ENCODE measurements at regions not wholly inside any gene's neighbourhood (a gene's known extent, or its start where the extent isn't known, plus 50 kb on each side); places are given as distances from the start of the nearest gene placed in this dataset.
A peak's percentile ranks its signal among the peaks of the same experiment; 100 is the strongest.

- TF ChIP-seq CTCF (IDR thresholded peaks at IDR 0.05; ENCODE audit: control insufficient read depth, insufficient read depth, low read depth, low read length, missing control alignments): no peak
- no peak for DNase-seq (ENCODE audit: low read depth)
- no peak overlapping the region for H3K4me3 ChIP-seq (ENCODE audit: control insufficient read depth, low read depth, low read length)
These were observed 642.3 kb upstream of the SEMA3D start for GRCh38 chr7:85829176-85829575.

- no peak overlapping the region for H3K4me3 ChIP-seq (ENCODE audit: control insufficient read depth, low read depth, low read length)
- DNase-seq (ENCODE audit: low read depth): no peak
- no peak for TF ChIP-seq CTCF (IDR thresholded peaks at IDR 0.05; ENCODE audit: control insufficient read depth, insufficient read depth, low read depth, low read length, missing control alignments)
These were observed 641.8 kb upstream of the SEMA3D start for GRCh38 chr7:85828614-85829013.

GRCh38 chr7:85823396-85824080 is 636.7 kb upstream of the SEMA3D start:
- DNase-seq (ENCODE audit: low read depth): peak; percentile 1
- no peak overlapping the region for H3K4me3 ChIP-seq (ENCODE audit: control insufficient read depth, low read depth, low read length)
- TF ChIP-seq CTCF (IDR thresholded peaks at IDR 0.05; ENCODE audit: control insufficient read depth, insufficient read depth, low read depth, low read length, missing control alignments): no peak

- TF ChIP-seq CTCF (IDR thresholded peaks at IDR 0.05; ENCODE audit: control insufficient read depth, insufficient read depth, low read depth, low read length, missing control alignments): no peak
- H3K4me3 ChIP-seq (ENCODE audit: control insufficient read depth, low read depth, low read length): no peak overlapping the region
- no peak for DNase-seq (ENCODE audit: low read depth)
These were observed 635.1 kb upstream of the SEMA3D start for GRCh38 chr7:85821926-85822325.

- no peak overlapping the region for H3K4me3 ChIP-seq (ENCODE audit: control insufficient read depth, low read depth, low read length)
- DNase-seq (ENCODE audit: low read depth): no peak
- no peak for TF ChIP-seq CTCF (IDR thresholded peaks at IDR 0.05; ENCODE audit: control insufficient read depth, insufficient read depth, low read depth, low read length, missing control alignments)
These were observed 634.0 kb upstream of the SEMA3D start for GRCh38 chr7:85820702-85821443.

- no peak for TF ChIP-seq CTCF (IDR thresholded peaks at IDR 0.05; ENCODE audit: control insufficient read depth, insufficient read depth, low read depth, low read length, missing control alignments)
- no peak overlapping the region for H3K4me3 ChIP-seq (ENCODE audit: control insufficient read depth, low read depth, low read length)
- DNase-seq (ENCODE audit: low read depth): no peak
These were observed 628.7 kb upstream of the SEMA3D start for GRCh38 chr7:85815526-85815925.
